ENCODE measurements at regions not wholly inside any gene's neighbourhood (a gene's known extent, or its start where the extent isn't known, plus 50 kb on each side); places are given as distances from the start of the nearest gene placed in this dataset.

GRCh38 chr1:234781241-234782065, 171.5 kb upstream of the IRF2BP2 start (continued):
- TF ChIP-seq ZNF318 (IDR thresholded peaks at IDR 0.05; ENCODE audit: borderline replicate concordance in 1 of 2, low read depth in 1 of 2) (no peak), NCOR1 (IDR thresholded peaks at IDR 0.05) (no peak), ZNF707 (CRISPR knock-in tag; conservative IDR thresholded peaks at IDR 0.05) (no peak), RAD21 (CRISPR knock-in tag; conservative IDR thresholded peaks at IDR 0.05 in 1 of 2, IDR thresholded peaks at IDR 0.05 in 1 of 2) (peak; percentile 87 to 92), GATAD2B (IDR thresholded peaks at IDR 0.05; ENCODE audit: borderline replicate concordance) (no peak), POU5F1 (IDR thresholded peaks at IDR 0.05; ENCODE audit: borderline replicate concordance, low read depth, low read length, partially characterized antibody) (no peak), ETV5 (CRISPR knock-in tag; IDR thresholded peaks at IDR 0.05; ENCODE audit: low read depth) (no peak), E2F3 (CRISPR knock-in tag; IDR thresholded peaks at IDR 0.05) (0 out of 2 replicates have a peak, but pooled peaks have one; percentile 23), TRIM25 (IDR thresholded peaks at IDR 0.05; ENCODE audit: borderline replicate concordance) (no peak), NEUROD1 (IDR thresholded peaks at IDR 0.05; ENCODE audit: borderline replicate concordance, low read depth, low read length, partially characterized antibody) (peak; percentile 2), COPS2 (conservative IDR thresholded peaks at IDR 0.05) (no peak), STAT6 (CRISPR knock-in tag; IDR thresholded peaks at IDR 0.05) (peak; percentile 91; the same call in 1 of the 2 replicates), NONO (IDR thresholded peaks at IDR 0.05; ENCODE audit: low read depth in 2 of 2, low read length in 1 of 2) (no peak)

All from K562 (cell line).